Testis (tissue), 2 donors: ENCODE measurements at regions not wholly inside any gene's neighbourhood (a gene's known extent, or its start where the extent isn't known, plus 50 kb on each side); places are given as distances from the start of the nearest gene placed in this dataset.

ENCODE experiments used
- POLR2A ChIP-seq: fragments of 450-650 bp; IDR thresholded peaks from one replicate; pipeline ENCODE4 v1.6.1; 2017; ENCODE audit warnings: antibody characterized with exemption, mild to moderate bottlenecking, moderate library complexity
- TF ChIP-seq, protein P1 (sequence below), 3 experiments: fragments of 450-650 bp in 2 of 3; fragments of 200-600 bp in 1 of 3; sonication (generic) in 1 of 3; IDR thresholded peaks; one replicate each; pipeline ENCODE4 v1.5.1; 2016 to 2019; ENCODE audit warnings: antibody characterized with exemption in 3 of 3, mild to moderate bottlenecking in 2 of 3, moderate library complexity in 1 of 3

DNA sequence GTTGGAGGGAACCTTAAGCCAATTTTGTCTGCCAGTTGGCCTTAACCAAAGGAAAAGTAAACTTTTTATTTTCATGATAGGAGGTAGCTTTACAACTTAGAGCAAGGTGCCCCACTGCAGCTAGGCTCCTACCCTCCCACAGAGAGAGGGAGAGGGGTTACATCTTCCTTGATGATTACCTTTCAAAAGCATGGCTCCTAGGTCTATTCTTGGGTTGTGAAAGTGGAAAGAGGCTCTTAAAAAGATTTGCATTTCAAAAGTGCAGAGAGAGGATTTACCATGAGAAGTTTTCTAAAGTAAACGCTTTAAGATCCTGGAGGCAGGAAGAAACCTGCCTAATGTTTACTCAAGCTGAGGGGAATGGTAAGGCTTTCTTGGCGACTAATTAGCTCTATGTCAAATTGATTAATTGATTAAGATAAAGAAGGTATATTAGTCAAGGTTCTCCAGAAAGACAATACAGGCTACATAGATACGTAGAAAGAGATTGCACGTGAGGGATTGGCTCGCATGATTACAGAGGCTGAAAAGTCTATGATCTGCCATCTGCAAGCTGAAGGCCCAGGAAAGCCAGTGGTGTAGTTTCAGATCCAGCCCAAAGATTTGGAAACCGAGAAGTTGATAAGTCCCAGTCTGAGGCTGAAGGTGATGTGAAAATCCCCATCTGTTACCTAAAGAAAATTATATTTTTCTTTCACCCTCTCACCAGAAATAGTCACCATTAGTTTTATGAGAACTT is 333.8 kb upstream of the CTNND2 start:
- TF ChIP-seq, protein P1, sequence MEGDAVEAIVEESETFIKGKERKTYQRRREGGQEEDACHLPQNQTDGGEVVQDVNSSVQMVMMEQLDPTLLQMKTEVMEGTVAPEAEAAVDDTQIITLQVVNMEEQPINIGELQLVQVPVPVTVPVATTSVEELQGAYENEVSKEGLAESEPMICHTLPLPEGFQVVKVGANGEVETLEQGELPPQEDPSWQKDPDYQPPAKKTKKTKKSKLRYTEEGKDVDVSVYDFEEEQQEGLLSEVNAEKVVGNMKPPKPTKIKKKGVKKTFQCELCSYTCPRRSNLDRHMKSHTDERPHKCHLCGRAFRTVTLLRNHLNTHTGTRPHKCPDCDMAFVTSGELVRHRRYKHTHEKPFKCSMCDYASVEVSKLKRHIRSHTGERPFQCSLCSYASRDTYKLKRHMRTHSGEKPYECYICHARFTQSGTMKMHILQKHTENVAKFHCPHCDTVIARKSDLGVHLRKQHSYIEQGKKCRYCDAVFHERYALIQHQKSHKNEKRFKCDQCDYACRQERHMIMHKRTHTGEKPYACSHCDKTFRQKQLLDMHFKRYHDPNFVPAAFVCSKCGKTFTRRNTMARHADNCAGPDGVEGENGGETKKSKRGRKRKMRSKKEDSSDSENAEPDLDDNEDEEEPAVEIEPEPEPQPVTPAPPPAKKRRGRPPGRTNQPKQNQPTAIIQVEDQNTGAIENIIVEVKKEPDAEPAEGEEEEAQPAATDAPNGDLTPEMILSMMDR (IDR thresholded peaks at IDR 0.05) = no peak
- no peak for TF ChIP-seq POLR2A
